GM21619 (cell line): ENCODE measurements at regions not wholly inside any gene's neighbourhood (a gene's known extent, or its start where the extent isn't known, plus 50 kb on each side); places are given as distances from the start of the nearest gene placed in this dataset.

Experiments used
- ATAC-seq: cut with Tn5 transposase; IDR thresholded peaks from one replicate; pipeline ENCODE4 v1.9.1; 2021; ENCODE audit not compliant: unreplicated experiment

DNA sequence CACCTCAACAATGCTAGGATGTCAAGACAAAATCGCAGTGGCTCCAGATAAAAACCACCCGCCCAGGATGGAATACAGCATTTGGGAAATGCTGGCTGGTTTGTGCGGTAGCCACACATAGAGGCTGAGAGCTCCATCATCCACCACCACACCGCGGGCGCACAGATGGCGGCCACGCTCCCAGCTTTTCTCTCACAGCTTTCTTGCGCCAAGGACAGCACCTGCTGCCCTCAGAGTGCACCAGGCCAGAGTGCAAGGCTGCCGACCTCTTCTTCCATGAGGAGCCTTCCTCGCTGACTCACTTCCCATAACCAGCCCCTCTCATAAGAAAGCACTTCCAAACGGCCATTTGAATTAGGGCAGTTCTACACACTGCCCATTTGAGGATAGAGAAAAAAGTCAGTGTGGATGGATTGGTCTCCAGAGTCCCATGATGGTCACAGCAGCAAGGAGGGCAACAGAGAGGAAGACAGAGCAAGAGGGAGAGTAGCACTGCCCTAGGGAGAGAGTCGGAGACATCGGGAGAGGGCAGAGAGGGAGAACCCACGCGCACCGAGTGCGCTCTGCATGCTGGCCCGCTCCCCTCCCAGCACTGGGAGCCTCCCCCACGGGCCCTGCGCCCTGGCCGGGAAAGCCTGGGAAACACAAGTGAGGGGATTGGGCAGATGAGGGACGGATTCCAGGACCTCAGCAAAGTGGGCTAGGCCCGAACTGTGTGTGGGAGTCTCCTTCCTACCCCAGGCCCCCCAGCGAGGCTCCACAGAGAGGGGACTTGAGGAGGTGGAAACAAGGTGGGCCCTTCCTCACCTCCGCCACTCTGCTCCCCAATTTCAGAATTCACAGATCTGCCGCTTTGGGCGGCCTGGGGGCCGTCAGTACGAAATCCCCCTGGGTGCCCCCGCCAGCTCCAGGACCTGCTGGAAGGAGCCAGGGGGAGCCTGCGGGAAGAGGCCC is 156.9 kb downstream of the USP12 start:
- no peak for ATAC-seq

DNA sequence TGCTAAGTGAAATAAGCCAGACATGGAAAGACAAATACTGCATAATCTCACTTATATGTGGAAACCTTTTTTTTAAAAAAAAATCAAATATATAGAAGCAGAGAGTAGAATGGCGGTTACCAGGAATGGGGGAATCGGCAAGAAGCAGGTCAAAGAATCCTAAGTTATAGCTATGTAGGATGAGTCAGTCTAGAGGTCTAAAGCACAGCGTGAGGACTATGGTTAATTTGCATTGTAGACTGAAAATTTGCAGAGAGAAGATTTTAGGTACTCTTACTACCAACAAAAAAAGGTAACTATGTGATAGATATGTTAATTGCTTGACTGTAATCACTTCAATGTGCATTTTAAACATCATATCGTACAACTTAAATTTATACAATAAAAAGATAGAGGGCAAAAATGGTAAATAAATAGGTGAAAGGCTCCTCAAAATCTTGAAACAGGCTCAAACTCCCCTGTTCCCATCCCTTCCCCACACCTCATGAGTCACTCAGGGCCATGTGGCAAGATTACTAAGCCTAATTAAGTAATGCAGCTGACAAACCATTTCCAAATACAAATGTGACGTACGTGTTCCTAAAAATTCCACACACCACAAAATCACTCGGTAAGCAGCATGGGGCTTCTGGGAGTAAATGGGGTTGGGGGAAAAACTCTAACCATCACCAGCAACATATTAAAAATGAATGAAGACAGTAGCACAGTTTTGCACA is 159.0 kb downstream of the USP12 start:
- no peak for ATAC-seq

GRCh38 chr13:27011661-27012060 is 159.9 kb downstream of the USP12 start:
- ATAC-seq = no peak

DNA sequence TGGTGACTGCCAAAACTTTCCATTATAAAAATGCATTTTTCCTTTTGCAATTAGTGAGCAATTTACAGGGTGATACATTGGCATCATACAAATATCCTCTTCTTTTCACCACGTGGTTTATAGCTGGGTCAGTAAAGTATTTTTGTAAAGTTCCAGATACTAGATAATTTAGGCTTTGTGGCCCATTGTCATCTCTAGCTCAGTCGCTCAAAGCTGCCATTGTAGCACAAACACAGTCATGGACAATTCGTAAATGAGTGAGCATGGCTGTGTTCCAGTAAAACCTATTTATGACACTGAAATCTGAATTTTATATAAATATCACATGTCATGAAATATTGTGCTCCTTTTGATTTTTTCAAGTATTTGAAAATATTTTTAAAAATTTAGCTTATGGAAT is 162.9 kb downstream of the USP12 start:
- no peak for ATAC-seq

- no peak for ATAC-seq
These were observed 164.4 kb downstream of the USP12 start for GRCh38 chr13:27007166-27007565.

- no peak for ATAC-seq
These were observed 165.0 kb downstream of the USP12 start for GRCh38 chr13:27006519-27007161.

DNA sequence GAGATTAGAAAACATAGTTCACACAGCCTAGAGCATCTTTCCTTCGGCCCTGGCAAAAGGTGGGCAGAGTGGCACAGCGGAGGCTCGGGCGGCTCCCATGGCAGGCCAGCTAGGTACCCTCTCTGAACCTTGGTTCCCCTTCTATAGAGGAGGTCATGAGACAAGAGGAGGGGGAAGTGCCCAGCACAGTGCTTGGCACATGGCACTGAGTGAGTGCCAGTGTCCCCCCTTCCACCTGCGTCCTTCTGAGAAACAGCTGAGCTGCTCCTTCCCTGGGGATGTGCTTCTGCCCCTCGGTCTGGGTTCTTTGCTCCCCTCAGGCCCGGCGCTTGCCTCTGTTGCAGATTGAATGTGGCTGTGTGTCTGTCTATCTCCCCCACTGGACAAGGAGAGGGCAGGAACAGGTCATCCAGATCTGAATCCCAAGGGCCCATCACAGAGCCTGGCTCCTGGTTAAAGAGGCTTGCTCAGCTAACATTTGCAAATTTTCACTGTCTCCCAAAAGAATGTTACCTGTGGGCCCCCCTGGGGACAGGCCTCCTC is 165.6 kb downstream of the USP12 start:
- no peak for ATAC-seq

GRCh38 chr13:27005556-27005955 is 166.1 kb downstream of the USP12 start:
- ATAC-seq = no peak

DNA sequence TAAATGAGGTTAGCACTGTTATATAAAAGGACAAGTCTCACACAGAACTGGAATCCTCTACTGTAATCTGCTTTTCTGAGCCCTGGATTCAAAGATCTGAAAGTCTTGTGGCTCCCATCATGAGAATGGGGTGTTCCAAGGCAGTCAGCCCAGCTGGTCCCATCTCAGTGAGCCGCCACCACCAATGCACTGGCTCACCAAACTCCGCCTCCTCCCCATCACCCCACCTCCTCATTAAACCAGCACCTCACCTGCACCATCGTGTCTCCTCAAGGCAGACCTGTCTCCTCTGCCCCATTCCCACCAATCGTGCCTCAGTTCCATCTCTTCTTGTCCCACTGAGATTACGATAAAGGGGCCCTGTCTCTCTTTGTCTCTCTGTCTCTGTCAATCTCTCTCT is 166.7 kb downstream of the USP12 start:
- no peak for ATAC-seq

DNA sequence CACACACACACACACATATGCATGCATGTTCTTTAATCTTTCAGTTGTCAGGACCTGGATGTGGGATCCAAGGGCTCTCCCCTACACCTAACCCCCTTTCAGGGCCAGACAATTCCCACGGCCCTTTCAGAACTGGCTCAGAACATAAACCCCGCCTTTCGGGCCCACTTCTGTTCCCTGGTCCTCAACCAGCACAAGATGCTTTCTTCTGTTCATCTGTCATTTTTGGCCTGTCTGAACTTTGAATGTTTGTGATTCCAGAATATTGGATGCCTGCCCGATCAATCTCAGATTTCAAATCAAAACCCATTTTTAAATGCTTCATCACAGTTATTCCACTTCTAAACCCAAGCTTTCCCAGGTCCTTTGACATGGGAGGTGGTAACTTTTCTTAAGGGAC is 167.3 kb downstream of the USP12 start:
- ATAC-seq = no peak

- ATAC-seq = no peak
These were observed 169.9 kb downstream of the USP12 start for GRCh38 chr13:27001705-27002104.

DNA sequence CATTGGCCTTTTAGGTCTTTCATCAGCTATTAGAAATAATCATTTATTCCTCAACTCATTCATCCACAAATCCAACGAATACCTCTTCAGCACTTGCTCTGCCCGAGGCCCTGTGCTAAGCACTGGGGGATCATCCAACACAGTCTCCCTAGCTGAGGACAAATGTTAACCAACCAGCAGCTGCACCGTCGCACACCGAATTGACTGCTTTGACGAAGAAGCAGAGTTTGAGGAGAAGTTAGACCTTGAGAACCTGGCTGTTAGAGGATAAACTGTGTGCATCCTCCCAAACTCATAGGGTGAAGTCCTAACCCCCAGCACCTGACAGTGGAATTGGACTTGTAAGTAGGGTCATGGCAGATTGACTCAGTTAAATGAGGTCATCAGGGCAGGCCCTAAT is 170.9 kb downstream of the USP12 start:
- ATAC-seq = no peak

- no peak for ATAC-seq
These were observed 172.1 kb downstream of the USP12 start for GRCh38 chr13:26999499-26999898.

DNA sequence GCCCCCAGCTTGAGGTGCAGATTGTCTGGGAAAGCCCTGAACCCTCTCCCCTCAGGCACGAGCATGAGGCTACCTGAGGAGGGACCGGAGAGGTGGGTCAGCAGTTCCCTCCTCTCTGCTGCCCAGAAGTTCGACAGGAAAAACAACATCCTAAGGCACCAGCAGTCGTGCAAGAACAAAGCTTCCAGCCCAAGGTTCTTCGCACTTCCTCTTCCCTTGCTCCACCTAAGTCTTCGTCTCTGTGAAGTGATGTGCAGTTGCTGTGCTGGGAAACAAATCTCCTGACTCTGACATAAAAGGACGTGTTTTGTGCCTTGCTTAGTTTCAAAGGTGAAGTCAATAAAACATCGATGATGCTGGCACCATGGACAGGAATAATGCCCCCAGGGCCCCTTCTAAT is 173.3 kb downstream of the USP12 start:
- no peak for ATAC-seq

- peak; percentile 96 for ATAC-seq
These were observed 174.5 kb downstream of the USP12 start for GRCh38 chr13:26996965-26997752.

GRCh38 chr13:26995159-26995558 is 176.5 kb downstream of the USP12 start:
- no peak for ATAC-seq

DNA sequence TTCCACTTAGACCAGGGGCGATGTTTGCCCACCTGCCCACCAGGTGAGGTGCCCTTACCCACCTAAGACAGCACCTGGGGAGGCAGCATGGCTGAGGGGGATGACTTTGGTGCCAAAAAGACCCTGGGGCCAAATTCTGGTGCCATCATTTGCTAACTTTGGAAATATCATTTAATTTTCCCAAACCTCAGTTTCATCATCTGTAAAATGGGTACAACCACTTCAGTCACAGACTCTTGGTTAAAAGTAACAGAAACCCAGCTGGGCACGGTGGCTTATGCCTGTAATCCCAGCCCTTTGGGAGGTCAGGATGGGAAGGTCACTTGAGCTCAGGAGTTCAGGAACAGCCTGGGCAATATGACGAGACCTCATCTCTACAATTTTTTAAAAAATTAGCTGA is 177.8 kb downstream of the USP12 start:
- no peak for ATAC-seq

DNA sequence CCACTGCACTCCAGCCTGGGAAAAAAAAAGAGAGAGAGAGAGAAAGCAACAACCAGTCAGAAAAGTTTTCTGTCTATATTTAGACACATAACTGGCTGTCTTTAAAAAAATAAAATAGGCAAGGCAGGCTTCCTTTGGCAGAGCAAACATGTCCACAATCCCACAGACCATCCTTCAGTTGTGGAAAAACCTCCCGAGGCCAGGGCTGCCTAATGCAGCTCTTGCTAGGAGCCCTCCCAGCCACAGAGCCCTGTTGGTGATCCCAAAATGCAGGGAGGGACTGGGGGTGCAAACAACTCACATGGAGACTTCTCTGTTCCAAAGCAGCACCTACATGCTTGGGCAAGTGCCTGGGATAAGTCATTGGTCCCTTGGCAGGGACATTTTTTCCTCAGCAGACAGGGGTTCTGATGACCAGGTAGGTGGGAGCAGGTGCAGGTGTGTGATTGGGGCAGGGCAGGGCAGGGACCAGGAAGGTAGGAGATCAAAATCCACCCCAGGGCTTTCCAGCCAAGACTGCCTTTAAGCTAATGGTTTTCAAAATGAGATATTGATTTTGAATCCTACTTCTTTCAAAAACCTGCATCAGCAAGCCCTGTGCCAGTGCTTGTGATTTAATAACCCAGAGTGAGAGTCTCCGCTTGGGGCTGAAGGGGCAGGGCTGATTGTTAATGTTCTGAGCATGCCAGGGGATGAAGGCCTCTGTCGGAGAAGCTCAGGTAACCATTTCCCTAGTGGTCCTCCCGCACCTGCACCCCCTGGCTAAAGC is 178.5 kb downstream of the USP12 start:
- no peak for ATAC-seq

DNA sequence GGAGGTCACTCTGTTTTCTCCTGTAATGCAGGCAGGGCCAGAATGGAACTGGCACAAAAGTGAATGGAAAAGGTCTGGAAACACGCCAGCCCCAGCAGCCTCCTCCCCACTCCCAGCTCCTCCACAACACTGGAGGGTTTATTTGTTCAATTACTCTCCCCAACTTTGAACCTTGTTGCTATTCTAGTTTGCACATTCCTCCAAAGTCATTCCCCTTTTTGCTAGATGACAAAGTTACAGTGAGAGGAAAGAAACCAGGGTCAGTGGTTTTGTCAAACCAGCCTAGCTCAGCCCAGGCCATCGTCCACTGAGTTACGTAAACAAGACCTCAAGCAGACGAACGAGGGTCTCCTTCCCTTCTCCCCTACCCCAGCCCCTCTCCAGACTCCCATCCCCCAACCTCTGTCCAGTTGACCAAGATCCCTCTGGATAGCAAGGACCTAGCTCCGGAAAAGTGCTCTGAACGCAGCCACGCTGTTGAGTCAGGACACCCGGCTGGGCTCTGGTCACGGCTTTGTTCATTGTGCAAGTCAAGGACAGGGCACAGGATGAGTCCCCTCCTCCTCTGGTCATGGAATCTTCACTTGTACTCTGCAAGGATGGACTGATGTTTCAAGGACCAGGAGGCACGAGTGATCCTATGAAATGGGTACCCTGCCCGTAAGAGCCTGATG is 180.0 kb downstream of the USP12 start:
- ATAC-seq = no peak
